Gastroesophageal sphincter (tissue), 3 donors: ENCODE measurements at regions not wholly inside any gene's neighbourhood (a gene's known extent, or its start where the extent isn't known, plus 50 kb on each side); places are given as distances from the start of the nearest gene placed in this dataset.

Experiments used
- CTCF ChIP-seq, 4 experiments: fragments of 200-600 bp in 2 of 4; fragments of 450-650 bp in 2 of 4; sonication (generic) in 1 of 4; IDR thresholded peaks; one replicate each; pipeline ENCODE4 v1.5.1; 2017 to 2019; ENCODE audit warnings: antibody characterized with exemption in 4 of 4, mild to moderate bottlenecking in 2 of 4, moderate library complexity in 2 of 4
- EP300 ChIP-seq: sonication (generic); formaldehyde crosslinking; IDR thresholded peaks from one replicate; pipeline ENCODE4 v1.6.1; 2017; ENCODE audit warnings: antibody characterized with exemption, mild to moderate bottlenecking
- POLR2A ChIP-seq, 2 donors: fragments of 450-650 bp; IDR thresholded peaks; one replicate each; pipeline ENCODE4 v1.6.1; 2017; ENCODE audit warnings: antibody characterized with exemption in 2 of 2, mild to moderate bottlenecking in 2 of 2, moderate library complexity in 1 of 2
- POLR2AphosphoS5 ChIP-seq: sonication (generic); formaldehyde crosslinking; IDR thresholded peaks from one replicate; pipeline ENCODE4 v1.6.1; 2017; ENCODE audit warnings: antibody characterized with exemption

GRCh38 chr2:12163866-12164265 lies 417.4 kb downstream of the LPIN1 start:
- no peak for TF ChIP-seq CTCF (IDR thresholded peaks at IDR 0.05)
- TF ChIP-seq POLR2AphosphoS5, result no peak
- TF ChIP-seq POLR2A (IDR thresholded peaks at IDR 0.05), result no peak
- TF ChIP-seq EP300, result no peak
